Breast epithelium (tissue), 3 donors: ENCODE measurements at regions not wholly inside any gene's neighbourhood (a gene's known extent, or its start where the extent isn't known, plus 50 kb on each side); places are given as distances from the start of the nearest gene placed in this dataset.
"Not testable (repeated sequence)": the region's sequence is repeated elsewhere in the genome, so short reads cannot be mapped to it uniquely, and the experiment has no call there.

Experiments used
- CTCF ChIP-seq, 3 donors: fragments of 450-650 bp; IDR thresholded peaks; one replicate each; pipeline ENCODE4 v1.5.1; 2016 to 2017; ENCODE audit warnings: antibody characterized with exemption in 3 of 3, mild to moderate bottlenecking in 3 of 3, moderate library complexity in 3 of 3
- POLR2A ChIP-seq: fragments of 450-650 bp; IDR thresholded peaks from one replicate; pipeline ENCODE4 v1.6.1; 2016; ENCODE audit warnings: antibody characterized with exemption, mild to moderate bottlenecking, moderate library complexity
- POLR2AphosphoS5 ChIP-seq, 3 donors: sonication (generic); formaldehyde crosslinking; IDR thresholded peaks; one replicate each; pipeline ENCODE4 v1.6.1; 2017; ENCODE audit warnings: antibody characterized with exemption in 3 of 3

DNA sequence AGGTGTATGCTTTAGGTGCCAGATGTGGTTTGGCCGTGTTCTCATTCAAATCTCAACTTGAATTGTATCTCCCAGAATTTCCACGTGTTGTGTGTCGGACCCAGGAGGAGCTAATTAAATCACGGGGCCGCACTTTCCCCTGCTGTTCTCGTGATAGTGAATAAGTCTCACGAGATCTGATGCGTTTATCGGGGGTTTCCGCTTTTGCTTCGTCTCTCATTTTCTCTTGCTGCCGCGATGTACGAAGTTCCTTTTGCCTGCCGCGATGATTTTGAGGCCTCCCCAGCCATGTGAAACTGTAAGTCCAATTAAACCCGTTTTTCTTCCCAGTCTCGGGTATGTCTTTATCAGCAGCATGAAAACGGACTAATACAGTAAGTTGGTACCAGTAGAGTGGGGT lies 244.0 kb downstream of the ARL4A start:
- TF ChIP-seq CTCF (IDR thresholded peaks at IDR 0.05); POLR2A; POLR2AphosphoS5 (IDR thresholded peaks at IDR 0.05): not testable (repeated sequence)
